ENCODE measurements at regions not wholly inside any gene's neighbourhood (a gene's known extent, or its start where the extent isn't known, plus 50 kb on each side); places are given as distances from the start of the nearest gene placed in this dataset.

GRCh38 chr7:89809291-89809690, 345.0 kb upstream of the STEAP1 start:
- no peak for TF ChIP-seq EZH2phosphoT487 (IDR thresholded peaks at IDR 0.05; ENCODE audit: insufficient read depth, low read depth)
- TF ChIP-seq EZH2 (IDR thresholded peaks at IDR 0.05; ENCODE audit: insufficient read depth, poor library complexity, severe bottlenecking): no peak

All from GM23248 (cell line).